ENCODE measurements at regions not wholly inside any gene's neighbourhood (a gene's known extent, or its start where the extent isn't known, plus 50 kb on each side); places are given as distances from the start of the nearest gene placed in this dataset.

DNA sequence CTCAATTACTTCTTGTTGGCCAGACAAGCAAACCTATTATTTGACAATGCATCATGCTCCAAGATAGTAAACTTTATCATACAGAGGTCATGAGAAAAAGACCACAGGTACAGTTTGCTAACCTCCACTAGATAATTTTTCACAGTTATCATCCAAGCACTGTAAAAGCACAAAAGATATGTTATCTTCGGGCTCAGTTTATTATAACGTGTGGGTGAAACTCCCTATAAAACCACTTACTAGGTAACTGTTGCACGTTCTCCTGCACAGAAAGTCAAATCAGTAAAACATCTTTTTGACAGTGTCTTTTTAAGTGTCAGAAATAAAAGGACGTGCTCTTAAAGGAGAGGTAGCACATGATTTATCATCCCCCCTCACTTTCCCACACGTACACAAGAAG, 94.7 kb upstream of the BCL11A start:
- WGBS, 2 donors: 15 to 22% methylated on average over 5 of the region's 5 CpGs
- Histone ChIP-seq H3K36me3 (replicated peaks in 1 of 2; ENCODE audit: insufficient read depth in 1 of 2, low read depth in 2 of 2) (no peaks in the 10 kb centered on the region), H3K9me3 (no peaks in the 10 kb centered on the region), H3K4me3 (no peak overlapping the region), H3K4me1 (peaks cover 9% of the 10 kb centered on the region), H3K27ac (no peak overlapping the region), H3K27me3 (no peaks in the 10 kb centered on the region)
- intact Hi-C loops (cut with DNase I): no loop called here
- no peak for DNase-seq
- TF ChIP-seq, protein P1, sequence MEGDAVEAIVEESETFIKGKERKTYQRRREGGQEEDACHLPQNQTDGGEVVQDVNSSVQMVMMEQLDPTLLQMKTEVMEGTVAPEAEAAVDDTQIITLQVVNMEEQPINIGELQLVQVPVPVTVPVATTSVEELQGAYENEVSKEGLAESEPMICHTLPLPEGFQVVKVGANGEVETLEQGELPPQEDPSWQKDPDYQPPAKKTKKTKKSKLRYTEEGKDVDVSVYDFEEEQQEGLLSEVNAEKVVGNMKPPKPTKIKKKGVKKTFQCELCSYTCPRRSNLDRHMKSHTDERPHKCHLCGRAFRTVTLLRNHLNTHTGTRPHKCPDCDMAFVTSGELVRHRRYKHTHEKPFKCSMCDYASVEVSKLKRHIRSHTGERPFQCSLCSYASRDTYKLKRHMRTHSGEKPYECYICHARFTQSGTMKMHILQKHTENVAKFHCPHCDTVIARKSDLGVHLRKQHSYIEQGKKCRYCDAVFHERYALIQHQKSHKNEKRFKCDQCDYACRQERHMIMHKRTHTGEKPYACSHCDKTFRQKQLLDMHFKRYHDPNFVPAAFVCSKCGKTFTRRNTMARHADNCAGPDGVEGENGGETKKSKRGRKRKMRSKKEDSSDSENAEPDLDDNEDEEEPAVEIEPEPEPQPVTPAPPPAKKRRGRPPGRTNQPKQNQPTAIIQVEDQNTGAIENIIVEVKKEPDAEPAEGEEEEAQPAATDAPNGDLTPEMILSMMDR (IDR thresholded peaks at IDR 0.05): no peak
- TF ChIP-seq POLR2A (IDR thresholded peaks at IDR 0.05): no peak
- ATAC-seq: no peak

DNA sequence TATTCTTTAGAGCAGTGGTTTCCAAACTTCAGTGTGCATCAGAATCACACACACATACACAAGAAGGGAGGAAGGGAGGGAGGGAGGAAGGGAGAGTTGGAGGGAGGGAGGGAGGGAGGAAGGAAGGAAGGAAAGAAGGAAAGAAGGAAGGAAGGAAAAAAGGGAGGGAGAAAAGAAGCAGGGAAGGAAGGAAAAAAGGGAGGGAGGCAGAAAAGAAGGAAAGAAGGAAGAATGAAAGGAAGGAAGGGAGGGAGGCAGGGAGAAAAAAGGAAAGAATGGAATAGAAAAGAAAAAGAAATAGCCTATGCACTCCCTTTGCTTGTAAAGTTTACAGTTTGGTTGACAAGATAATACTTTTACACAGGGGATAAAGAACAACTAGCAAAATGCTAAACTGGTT, 96.3 kb upstream of the BCL11A start:
- DNase-seq (no peak), ATAC-seq (no peak)
- no peak overlapping the region for H3K27ac ChIP-seq
- intact Hi-C loops (cut with DNase I): no loop called here
- H3K9me3 ChIP-seq: no peaks in the 10 kb centered on the region
- TF ChIP-seq, protein P1 (IDR thresholded peaks at IDR 0.05): no peak
- no peak for TF ChIP-seq POLR2A (IDR thresholded peaks at IDR 0.05)
- no peak overlapping the region for H3K4me3 ChIP-seq
- H3K36me3 ChIP-seq (replicated peaks in 1 of 2; ENCODE audit: insufficient read depth in 1 of 2, low read depth in 2 of 2): no peaks in the 10 kb centered on the region
- H3K27me3 ChIP-seq: no peaks in the 10 kb centered on the region
- H3K4me1 ChIP-seq: peaks cover 9% of the 10 kb centered on the region

DNA sequence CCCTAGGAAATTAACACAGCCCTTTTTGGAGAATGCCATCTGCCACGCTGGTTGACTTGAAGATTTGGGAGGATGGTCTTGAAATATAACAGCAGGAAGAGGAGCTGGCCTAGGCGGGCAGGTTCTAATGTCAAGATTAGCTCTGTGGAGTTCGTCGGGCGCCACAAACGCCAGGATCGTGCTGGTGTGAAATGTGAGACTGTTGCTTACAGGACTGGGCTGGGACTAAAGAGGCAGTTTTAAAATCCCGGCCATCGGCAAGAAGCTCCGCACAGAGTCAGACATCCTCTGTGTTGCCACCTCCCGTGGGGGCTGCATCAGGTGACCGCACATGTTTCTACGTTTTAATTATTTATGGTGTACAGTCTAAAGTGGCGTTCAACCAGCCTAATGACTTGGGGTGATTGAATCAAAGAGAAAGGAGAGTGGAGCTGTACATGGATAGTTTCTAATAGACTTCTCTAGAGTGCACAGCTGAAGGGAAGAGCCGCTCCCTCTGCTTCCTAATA, 99.4 kb upstream of the BCL11A start:
- no peak for ATAC-seq
- intact Hi-C loops (cut with DNase I): no loop called here
- H3K27ac ChIP-seq: no peak overlapping the region
- no peaks in the 10 kb centered on the region for H3K36me3 ChIP-seq (replicated peaks in 1 of 2; ENCODE audit: insufficient read depth in 1 of 2, low read depth in 2 of 2)
- TF ChIP-seq POLR2A (IDR thresholded peaks at IDR 0.05): no peak
- TF ChIP-seq, protein P1 (IDR thresholded peaks at IDR 0.05): no peak
- no peak for DNase-seq
- H3K27me3 ChIP-seq: no peaks in the 10 kb centered on the region
- H3K4me3 ChIP-seq: no peak overlapping the region
- H3K9me3 ChIP-seq: no peaks in the 10 kb centered on the region
- H3K4me1 ChIP-seq: peaks cover 6% of the 10 kb centered on the region
- WGBS, 2 donors: 71 to 73% methylated on average over 15 of the region's 15 CpGs

DNA sequence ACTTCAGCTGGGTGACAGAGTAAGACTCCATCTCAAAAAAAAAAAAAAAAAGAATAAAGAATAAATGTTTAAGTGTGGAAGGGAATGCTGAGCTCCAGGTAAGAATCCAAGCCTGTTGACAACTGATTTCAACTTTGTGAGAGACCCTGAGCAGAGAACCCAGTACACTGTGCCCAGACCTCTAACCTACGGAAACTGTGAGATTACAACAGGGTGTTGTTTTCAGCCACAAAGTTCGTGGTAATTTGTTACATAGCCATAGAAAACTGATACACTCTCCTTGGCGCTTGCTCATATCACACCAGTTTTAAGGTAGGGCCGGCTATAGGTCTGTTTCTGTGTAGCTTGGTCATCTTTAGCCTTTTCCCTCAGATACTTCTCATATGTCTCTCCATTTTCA, 98.4 kb upstream of the PAPOLG start:
- intact Hi-C loops (cut with DNase I): no loop called here
- ATAC-seq (no peak), DNase-seq (no peak)
- Histone ChIP-seq H3K27me3 (no peaks in the 10 kb centered on the region), H3K9me3 (no peaks in the 10 kb centered on the region), H3K36me3 (replicated peaks in 1 of 2; ENCODE audit: insufficient read depth in 1 of 2, low read depth in 2 of 2) (no peaks in the 10 kb centered on the region), H3K4me3 (no peak overlapping the region), H3K4me1 (no peaks in the 10 kb centered on the region), H3K27ac (no peak overlapping the region)
- WGBS, 2 donors: 84 to 86% methylated on average over 4 of the region's 4 CpGs
- TF ChIP-seq, protein P1 (IDR thresholded peaks at IDR 0.05): no peak
- TF ChIP-seq POLR2A (IDR thresholded peaks at IDR 0.05): no peak

DNA sequence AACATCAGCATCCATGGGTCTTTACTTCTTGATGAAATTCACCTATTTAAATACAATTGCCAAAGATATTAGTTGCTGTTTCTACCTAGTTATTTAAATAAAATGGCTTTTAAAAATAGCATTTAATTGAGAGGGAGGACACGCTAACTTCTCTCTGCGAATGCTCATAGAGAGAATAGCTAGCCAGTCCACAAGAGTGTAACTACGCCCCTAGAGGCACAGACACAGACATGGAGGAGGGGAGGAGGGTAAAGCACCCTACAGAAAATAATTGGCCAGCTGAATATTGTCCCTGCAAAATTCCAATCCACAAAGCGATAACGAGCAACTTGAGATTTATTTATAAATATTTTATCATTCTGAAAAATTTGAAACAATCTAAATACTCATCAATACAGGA, 97.0 kb upstream of the PAPOLG start:
- Histone ChIP-seq H3K27me3 (no peaks in the 10 kb centered on the region), H3K9me3 (no peaks in the 10 kb centered on the region), H3K4me3 (no peak overlapping the region), H3K4me1 (no peaks in the 10 kb centered on the region), H3K27ac (no peak overlapping the region), H3K36me3 (replicated peaks in 1 of 2; ENCODE audit: insufficient read depth in 1 of 2, low read depth in 2 of 2) (no peaks in the 10 kb centered on the region)
- 89 to 90% methylated on average over 5 of the region's 5 CpGs for WGBS, 2 donors
- ATAC-seq (no peak), DNase-seq (no peak)
- TF ChIP-seq POLR2A (IDR thresholded peaks at IDR 0.05): no peak
- TF ChIP-seq, protein P1 (IDR thresholded peaks at IDR 0.05): no peak
- intact Hi-C loops (cut with DNase I): no loop called here

Data from body of pancreas (tissue), 4 donors.